ENCODE measurements at regions not wholly inside any gene's neighbourhood (a gene's known extent, or its start where the extent isn't known, plus 50 kb on each side); places are given as distances from the start of the nearest gene placed in this dataset.

DNA sequence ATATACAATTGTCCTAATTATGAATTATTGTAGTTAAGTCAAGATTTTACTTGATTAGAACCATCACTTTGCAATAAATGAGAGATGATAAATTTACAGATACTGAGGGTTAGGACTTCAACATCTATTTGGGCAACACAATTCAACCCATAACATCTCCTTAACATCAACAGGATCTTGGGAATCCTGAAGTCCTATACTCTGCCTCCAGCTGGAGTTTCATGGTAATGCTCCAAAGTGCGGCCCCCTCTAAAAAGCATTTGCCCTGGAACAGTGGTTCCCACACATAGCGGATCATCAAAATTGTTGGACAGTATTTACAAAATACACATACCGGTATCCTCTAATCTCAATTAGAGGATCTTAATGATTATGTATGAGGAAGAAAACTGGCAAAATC is 618.6 kb downstream of the CENPC start:
- no peak for DNase-seq (ENCODE audit: low read depth in 1 of 2, low spot score in 1 of 2)
- Histone ChIP-seq H3K4me3 (replicated peaks; ENCODE audit: insufficient read depth, low read length) (no peak overlapping the region), H3K27ac (replicated peaks) (no peak overlapping the region), H3K27me3 (ENCODE audit: insufficient read depth, poor library complexity, severe bottlenecking) (no peaks in the 10 kb centered on the region)
- TF ChIP-seq GABPA (IDR thresholded peaks at IDR 0.05; ENCODE audit: low read depth): no peak
- no peak for TF ChIP-seq POLR2AphosphoS5 (IDR thresholded peaks at IDR 0.05; ENCODE audit: low read depth)
- TF ChIP-seq, protein P1, sequence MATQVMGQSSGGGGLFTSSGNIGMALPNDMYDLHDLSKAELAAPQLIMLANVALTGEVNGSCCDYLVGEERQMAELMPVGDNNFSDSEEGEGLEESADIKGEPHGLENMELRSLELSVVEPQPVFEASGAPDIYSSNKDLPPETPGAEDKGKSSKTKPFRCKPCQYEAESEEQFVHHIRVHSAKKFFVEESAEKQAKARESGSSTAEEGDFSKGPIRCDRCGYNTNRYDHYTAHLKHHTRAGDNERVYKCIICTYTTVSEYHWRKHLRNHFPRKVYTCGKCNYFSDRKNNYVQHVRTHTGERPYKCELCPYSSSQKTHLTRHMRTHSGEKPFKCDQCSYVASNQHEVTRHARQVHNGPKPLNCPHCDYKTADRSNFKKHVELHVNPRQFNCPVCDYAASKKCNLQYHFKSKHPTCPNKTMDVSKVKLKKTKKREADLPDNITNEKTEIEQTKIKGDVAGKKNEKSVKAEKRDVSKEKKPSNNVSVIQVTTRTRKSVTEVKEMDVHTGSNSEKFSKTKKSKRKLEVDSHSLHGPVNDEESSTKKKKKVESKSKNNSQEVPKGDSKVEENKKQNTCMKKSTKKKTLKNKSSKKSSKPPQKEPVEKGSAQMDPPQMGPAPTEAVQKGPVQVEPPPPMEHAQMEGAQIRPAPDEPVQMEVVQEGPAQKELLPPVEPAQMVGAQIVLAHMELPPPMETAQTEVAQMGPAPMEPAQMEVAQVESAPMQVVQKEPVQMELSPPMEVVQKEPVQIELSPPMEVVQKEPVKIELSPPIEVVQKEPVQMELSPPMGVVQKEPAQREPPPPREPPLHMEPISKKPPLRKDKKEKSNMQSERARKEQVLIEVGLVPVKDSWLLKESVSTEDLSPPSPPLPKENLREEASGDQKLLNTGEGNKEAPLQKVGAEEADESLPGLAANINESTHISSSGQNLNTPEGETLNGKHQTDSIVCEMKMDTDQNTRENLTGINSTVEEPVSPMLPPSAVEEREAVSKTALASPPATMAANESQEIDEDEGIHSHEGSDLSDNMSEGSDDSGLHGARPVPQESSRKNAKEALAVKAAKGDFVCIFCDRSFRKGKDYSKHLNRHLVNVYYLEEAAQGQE (IDR thresholded peaks at IDR 0.05; ENCODE audit: insufficient replicate concordance, low read depth): no peak
- no peak for TF ChIP-seq SPI1 (IDR thresholded peaks at IDR 0.05; ENCODE audit: borderline replicate concordance, low read depth)
- TF ChIP-seq, protein P2, sequence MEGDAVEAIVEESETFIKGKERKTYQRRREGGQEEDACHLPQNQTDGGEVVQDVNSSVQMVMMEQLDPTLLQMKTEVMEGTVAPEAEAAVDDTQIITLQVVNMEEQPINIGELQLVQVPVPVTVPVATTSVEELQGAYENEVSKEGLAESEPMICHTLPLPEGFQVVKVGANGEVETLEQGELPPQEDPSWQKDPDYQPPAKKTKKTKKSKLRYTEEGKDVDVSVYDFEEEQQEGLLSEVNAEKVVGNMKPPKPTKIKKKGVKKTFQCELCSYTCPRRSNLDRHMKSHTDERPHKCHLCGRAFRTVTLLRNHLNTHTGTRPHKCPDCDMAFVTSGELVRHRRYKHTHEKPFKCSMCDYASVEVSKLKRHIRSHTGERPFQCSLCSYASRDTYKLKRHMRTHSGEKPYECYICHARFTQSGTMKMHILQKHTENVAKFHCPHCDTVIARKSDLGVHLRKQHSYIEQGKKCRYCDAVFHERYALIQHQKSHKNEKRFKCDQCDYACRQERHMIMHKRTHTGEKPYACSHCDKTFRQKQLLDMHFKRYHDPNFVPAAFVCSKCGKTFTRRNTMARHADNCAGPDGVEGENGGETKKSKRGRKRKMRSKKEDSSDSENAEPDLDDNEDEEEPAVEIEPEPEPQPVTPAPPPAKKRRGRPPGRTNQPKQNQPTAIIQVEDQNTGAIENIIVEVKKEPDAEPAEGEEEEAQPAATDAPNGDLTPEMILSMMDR (IDR thresholded peaks at IDR 0.05; ENCODE audit: insufficient read depth, low read length): no peak

DNA sequence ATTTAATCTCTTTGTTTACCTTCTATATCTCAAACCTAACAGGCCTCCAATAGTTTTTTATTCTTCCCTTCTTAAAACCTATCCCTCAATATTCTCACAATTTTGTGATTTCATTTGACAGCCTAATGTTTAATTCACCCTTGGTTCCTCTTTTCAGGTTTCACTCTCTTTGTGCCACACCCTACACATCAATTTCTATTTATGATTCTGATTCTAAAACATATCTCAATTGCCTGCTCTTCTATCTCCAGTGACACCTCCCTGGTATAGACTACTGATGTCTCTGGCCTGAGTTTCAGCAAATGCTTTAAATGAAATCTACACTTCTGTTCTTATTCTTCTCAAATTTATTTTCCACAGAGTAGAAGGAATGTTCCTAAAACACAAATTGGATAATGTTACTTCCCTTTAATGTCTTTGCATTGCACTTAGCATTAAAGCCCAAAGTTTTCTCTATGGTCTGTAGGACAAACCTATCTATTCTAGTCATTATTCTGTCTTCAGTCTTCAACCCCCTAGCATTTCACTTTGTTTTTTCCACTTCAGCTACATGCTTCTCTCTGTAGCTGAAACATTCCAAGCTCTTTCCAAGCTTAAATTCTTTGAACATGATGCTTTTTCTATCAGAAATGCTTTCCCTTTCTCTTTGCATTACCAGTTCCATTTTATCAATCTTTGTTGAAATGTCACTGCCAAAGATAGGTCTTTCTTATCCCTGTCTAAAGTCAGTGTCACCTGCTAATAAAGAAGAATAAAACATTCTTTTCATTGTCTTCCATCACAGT is 622.0 kb downstream of the CENPC start:
- no peak for DNase-seq (ENCODE audit: low read depth in 1 of 2, low spot score in 1 of 2)
- no peak overlapping the region for H3K27ac ChIP-seq (replicated peaks)
- TF ChIP-seq GABPA (IDR thresholded peaks at IDR 0.05; ENCODE audit: low read depth) (no peak), POLR2AphosphoS5 (IDR thresholded peaks at IDR 0.05; ENCODE audit: low read depth) (no peak), SPI1 (IDR thresholded peaks at IDR 0.05; ENCODE audit: borderline replicate concordance, low read depth) (no peak)
- TF ChIP-seq, protein P2 (IDR thresholded peaks at IDR 0.05; ENCODE audit: insufficient read depth, low read length): no peak
- TF ChIP-seq, protein P1 (IDR thresholded peaks at IDR 0.05; ENCODE audit: insufficient replicate concordance, low read depth): no peak

DNA sequence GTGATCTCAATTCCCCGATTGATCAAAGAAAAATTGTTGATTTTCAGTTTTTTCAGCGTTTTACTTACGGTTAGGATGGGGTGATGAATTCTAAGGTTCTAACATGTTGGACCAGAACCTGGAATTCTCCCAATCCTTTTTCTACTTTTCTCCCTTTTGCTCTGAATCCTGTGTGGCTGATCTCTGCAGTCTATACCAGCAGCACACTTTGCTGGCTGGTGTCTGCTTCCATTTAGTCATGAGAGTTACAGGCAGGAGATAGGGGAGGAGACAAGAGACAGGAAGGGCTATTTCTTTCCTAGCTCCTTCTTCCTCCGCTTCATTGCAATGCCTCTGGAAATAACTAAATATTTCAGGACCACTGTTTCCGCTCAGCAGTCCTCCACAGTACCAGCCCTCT is 623.9 kb downstream of the CENPC start:
- no peak overlapping the region for H3K27ac ChIP-seq (replicated peaks)
- no peak for TF ChIP-seq POLR2AphosphoS5 (IDR thresholded peaks at IDR 0.05; ENCODE audit: low read depth)
- TF ChIP-seq GABPA (IDR thresholded peaks at IDR 0.05; ENCODE audit: low read depth): no peak
- TF ChIP-seq SPI1 (IDR thresholded peaks at IDR 0.05; ENCODE audit: borderline replicate concordance, low read depth): no peak
- TF ChIP-seq, protein P2 (IDR thresholded peaks at IDR 0.05; ENCODE audit: insufficient read depth, low read length): no peak
- TF ChIP-seq, protein P1 (IDR thresholded peaks at IDR 0.05; ENCODE audit: insufficient replicate concordance, low read depth): no peak
- no peak overlapping the region for H3K4me3 ChIP-seq (replicated peaks; ENCODE audit: insufficient read depth, low read length)
- no peak for DNase-seq (ENCODE audit: low read depth in 1 of 2, low spot score in 1 of 2)
- H3K27me3 ChIP-seq (ENCODE audit: insufficient read depth, poor library complexity, severe bottlenecking): no peaks in the 10 kb centered on the region

More for the DNA sequence above, 622.0 kb downstream of the CENPC start:
- Histone ChIP-seq H3K27me3 (ENCODE audit: insufficient read depth, poor library complexity, severe bottlenecking) (no peaks in the 10 kb centered on the region), H3K4me3 (replicated peaks; ENCODE audit: insufficient read depth, low read length) (no peak overlapping the region)

All from HL-60 (cell line).